K562 (cell line): ENCODE measurements at regions not wholly inside any gene's neighbourhood (a gene's known extent, or its start where the extent isn't known, plus 50 kb on each side); places are given as distances from the start of the nearest gene placed in this dataset.

Experiments used
- ATAC-seq: fragments of 200-7000 bp; cut with Tn5 transposase; 3 replicates; pipeline ENCODE4 v1.9.1; 2020; ENCODE audit warnings: moderate library complexity
- BruUV-seq: library from RNA; stranded (reverse); fragments of 400-500 nt; replicated peaks from 2 replicates; lab custom pipeline; 2021; lab: Mats Ljungman, UMichigan
- CTCF ChIA-PET: fragments of 300-600 bp; formaldehyde crosslinking; extraction: SDS; loops from one replicate; lab custom pipeline; 2021; ENCODE audit warnings: low intra/inter-chr PET ratio; lab: Yijun Ruan, JAX
- POLR2A ChIA-PET: fragments of 300-600, 350-650 bp; sonication (Branson Sonifier 250); formaldehyde crosslinking; extraction: SDS; loops from one replicate; lab custom pipeline; 2021; ENCODE audit warnings: antibody characterized with exemption, inconsistent platforms; lab: Yijun Ruan, JAX
- DNase-seq, 4 experiments: peaks; one replicate each; pipeline versions ENCODE4 v3.0.0 to v3.0.0-alpha.2; 2011 to 2018; ENCODE audit warnings: low spot score in 3 of 4, mixed read lengths in 3 of 4; ENCODE audit errors: extremely low read depth in 1 of 4
- FAIRE-seq: peaks from 2 replicates; lab custom pipeline; 2011; peaks lifted over from hg19 to GRCh38; lab: Jason Lieb, UNC
- H2AFZ ChIP-seq: 2 replicates; pipeline ENCODE4 v1.6.0; 2011; ENCODE audit warnings: low read depth, low read length, control low read depth, inconsistent platforms
- H3K27ac ChIP-seq: fragments of 200-600 bp; 3 replicates; pipeline ENCODE4 v1.8.0; 2011; ENCODE audit warnings: low read depth, mild to moderate bottlenecking, control low read depth, inconsistent platforms, low read length, moderate library complexity, mixed read lengths; ENCODE audit errors: extremely low read depth
- H3K27me3 ChIP-seq, 2 experiments: fragments of 300-600 bp in 1 of 2; 2 replicates in 1 of 2; 3 replicates in 1 of 2; pipeline versions ENCODE4 v1.6.0 to v1.8.0; 2011; ENCODE audit warnings: inconsistent platforms in 2 of 2, low read length in 2 of 2, mild to moderate bottlenecking in 1 of 2, mixed read lengths in 1 of 2, moderate library complexity in 1 of 2; ENCODE audit not compliant: control insufficient read depth in 2 of 2, insufficient read depth in 2 of 2
- H3K36me3 ChIP-seq: fragments of 300-600 bp; 3 replicates; pipeline ENCODE4 v1.8.0; 2011; ENCODE audit warnings: mild to moderate bottlenecking, low read length, inconsistent platforms; ENCODE audit not compliant: control insufficient read depth, insufficient read depth
- H3K4me1 ChIP-seq, 2 experiments: fragments of 200-600 bp in 1 of 2; replicated peaks in 1 of 2; 2 replicates in 1 of 2; 3 replicates in 1 of 2; pipeline versions ENCODE4 v1.5.1 to v1.8.0; 2011; ENCODE audit warnings: inconsistent platforms in 2 of 2, low read length in 2 of 2, mild to moderate bottlenecking in 1 of 2, mixed read lengths in 1 of 2, moderate library complexity in 1 of 2; ENCODE audit not compliant: control insufficient read depth in 2 of 2, insufficient read depth in 2 of 2
- H3K4me2 ChIP-seq: 2 replicates; pipeline ENCODE4 v1.6.1; 2011; ENCODE audit warnings: low read length, control low read depth, inconsistent platforms, mixed read lengths; ENCODE audit not compliant: insufficient read depth
- H3K4me3 ChIP-seq: fragments of 200-600 bp; sonication (generic), shearing (Covaris generic); 2 replicates; pipeline ENCODE4 v1.5.1; 2016; ENCODE audit warnings: control low read depth, inconsistent platforms
- H3K79me2 ChIP-seq: fragments of 200-600 bp; 3 replicates; pipeline ENCODE4 v1.8.0; 2011; ENCODE audit warnings: low read length, inconsistent platforms; ENCODE audit not compliant: control insufficient read depth, insufficient read depth
- H3K9ac ChIP-seq, 2 experiments: 2 replicates each; pipeline versions ENCODE4 v1.6.0 to v1.6.1; 2011; ENCODE audit warnings: low read depth in 2 of 2, low read length in 2 of 2, control low read depth in 1 of 2, inconsistent platforms in 1 of 2, mild to moderate bottlenecking in 1 of 2, mixed read lengths in 1 of 2; ENCODE audit not compliant: insufficient read depth in 1 of 2
- H3K9me1 ChIP-seq: one replicate; pipeline ENCODE4 v1.6.0; 2011; ENCODE audit warnings: inconsistent platforms, mild to moderate bottlenecking, low read length, moderate library complexity; ENCODE audit not compliant: control insufficient read depth, insufficient read depth
- H3K9me3 ChIP-seq: replicated peaks from 2 replicates; pipeline ENCODE4 v1.5.1; 2011; ENCODE audit warnings: low read depth, low read length, inconsistent platforms; ENCODE audit not compliant: control insufficient read depth, insufficient read depth
- H4K20me1 ChIP-seq: replicated peaks from 2 replicates; pipeline ENCODE4 v1.6.1; 2011; ENCODE audit warnings: low read length, inconsistent platforms, mixed read lengths; ENCODE audit not compliant: control insufficient read depth, insufficient read depth
- ATF7 ChIP-seq: fragments of 450-650 bp; IDR thresholded peaks from 2 replicates; pipeline ENCODE4 v1.7.1; 2014; ENCODE audit warnings: mild to moderate bottlenecking, moderate library complexity
- BRCA1 ChIP-seq, 2 experiments: fragments of 450-650 bp in 1 of 2; sonication (generic) in 1 of 2; formaldehyde crosslinking in 1 of 2; IDR thresholded peaks; 2 replicates each; pipeline versions ENCODE4 v1.5.0 to v1.6.1; 2017 to 2020; ENCODE audit warnings: mild to moderate bottlenecking in 1 of 2, missing genetic modification reagents in 1 of 2
- CEBPG ChIP-seq, 3 experiments: fragments of 200-800 bp in 1 of 3; sonication (Bioruptor generic) in 1 of 3; sonication (generic) in 1 of 3; formaldehyde crosslinking in 1 of 3; IDR thresholded peaks in 2 of 3; conservative IDR thresholded peaks in 1 of 3; 2 replicates each; pipeline versions ENCODE4 v1.6.1 to v1.8.0; 2016 to 2022; ENCODE audit warnings: missing compliant biosample characterization in 2 of 3, missing genetic modification characterization in 2 of 3, mild to moderate bottlenecking in 1 of 3, missing genetic modification reagents in 1 of 3
- EP300 ChIP-seq: IDR thresholded peaks from 2 replicates; pipeline ENCODE4 v1.6.1; 2012; ENCODE audit warnings: low read length, improper control_type of control experiment
- HCFC1 ChIP-seq: IDR thresholded peaks from 2 replicates; pipeline ENCODE4 v1.6.1; 2012; ENCODE audit warnings: low read depth, low read length, improper control_type of control experiment
- LEF1 ChIP-seq: fragments of 450-650 bp; IDR thresholded peaks from 2 replicates; pipeline ENCODE4 v1.6.1; 2016; ENCODE audit warnings: mild to moderate bottlenecking
- NFATC3 ChIP-seq: fragments of 450-650 bp; IDR thresholded peaks from 2 replicates; pipeline ENCODE4 v1.6.1; 2017; ENCODE audit warnings: mild to moderate bottlenecking
- NR4A1 ChIP-seq, 2 experiments: fragments of 250-450 bp in 1 of 2; fragments of 450-650 bp in 1 of 2; sonication (Bioruptor Pico) in 1 of 2; IDR thresholded peaks; 2 replicates each; pipeline versions ENCODE4 v1.4.0 to v1.6.1; 2016 to 2020; ENCODE audit warnings: mild to moderate bottlenecking in 2 of 2, missing compliant biosample characterization in 1 of 2, missing genetic modification characterization in 1 of 2, moderate library complexity in 1 of 2
- PURB ChIP-seq: sonication (generic); formaldehyde crosslinking; IDR thresholded peaks from 2 replicates; pipeline ENCODE4 v1.9.0; 2021; ENCODE audit warnings: low read depth, mild to moderate bottlenecking, missing genetic modification reagents
- TCF3 ChIP-seq: sonication (generic); formaldehyde crosslinking; IDR thresholded peaks from 2 replicates; pipeline ENCODE4 v1.4.0; 2020; ENCODE audit warnings: mild to moderate bottlenecking, missing genetic modification reagents
- TOE1 ChIP-seq, 2 experiments: fragments of 450-650 bp in 1 of 2; sonication (generic) in 1 of 2; formaldehyde crosslinking in 1 of 2; IDR thresholded peaks; 2 replicates each; pipeline versions ENCODE4 v1.7.1 to v1.8.0; 2016 to 2022; ENCODE audit warnings: borderline replicate concordance in 2 of 2, mild to moderate bottlenecking in 2 of 2, antibody characterized with exemption in 1 of 2, inconsistent platforms in 1 of 2, low read depth in 1 of 2, missing genetic modification reagents in 1 of 2, moderate library complexity in 1 of 2
- ZBTB8A ChIP-seq: fragments of 450-650 bp; IDR thresholded peaks from 2 replicates; pipeline ENCODE4 v1.6.1; 2018; ENCODE audit warnings: mild to moderate bottlenecking, moderate library complexity; ENCODE audit not compliant: partially characterized antibody
- ZNF764 ChIP-seq: fragments of 250-450 bp; sonication (Bioruptor Pico); IDR thresholded peaks from 2 replicates; pipeline ENCODE4 v1.4.0; 2020; ENCODE audit warnings: low read depth, mild to moderate bottlenecking, moderate library complexity
- WGBS: fragments of 100-300 bp; shearing (Covaris generic); methylation state at CpG from one replicate; pipeline ENCODE4 v1.1.6; 2016; ENCODE audit warnings: low coverage, mixed read lengths; ENCODE audit not compliant: insufficient coverage; ENCODE audit errors: missing lambda C conversion rate; 5-methylcytosine and 5-hydroxymethylcytosine counted together
- in situ Hi-C: fragments of 300-500 bp; cut with MboI; formaldehyde crosslinking; loops from 4 replicates; pipeline ENCODE4 v1.15.0; 2018; ENCODE audit warnings: inconsistent platforms, mixed read lengths
- intact Hi-C: fragments of 100-400 bp; cut with micrococcal nuclease; formaldehyde crosslinking; loops from 2 replicates; pipeline ENCODE4 v1.14.2; 2022
- TF ChIP-seq, protein P1 (sequence below): IDR thresholded peaks from 2 replicates; pipeline ENCODE4 v1.6.1; 2014; ENCODE audit warnings: antibody characterized with exemption
- TF ChIP-seq, protein P2 (sequence below): fragments of 200-800 bp; sonication (Bioruptor generic); IDR thresholded peaks from 2 replicates; pipeline ENCODE4 v1.6.1; 2017; ENCODE audit warnings: missing genetic modification characterization, missing compliant biosample characterization

DNA sequence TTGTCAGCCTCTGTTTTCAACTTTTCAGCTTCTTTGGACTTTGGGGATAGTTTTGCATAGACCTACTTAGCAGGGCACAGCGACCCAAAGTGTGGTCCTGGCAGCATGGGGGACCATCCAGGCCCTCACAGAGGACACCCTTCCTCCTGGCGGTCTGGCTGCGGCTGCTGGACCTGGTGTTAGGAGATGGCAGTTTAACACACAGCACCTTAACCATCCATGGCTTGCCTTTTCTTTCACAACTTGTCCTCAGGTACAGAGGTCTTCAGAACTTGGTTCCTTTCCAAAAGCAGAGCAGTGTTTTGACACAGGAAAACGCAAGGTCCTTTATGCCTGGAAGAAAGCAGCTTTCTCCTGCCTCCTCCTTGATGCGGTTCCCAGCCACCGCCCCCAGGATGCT lies 68.1 kb downstream of the RHOU start:
- no TSS peak for BruUV-seq
- Histone ChIP-seq H3K4me2 (no peak overlapping the region), H2AFZ (no peak overlapping the region), H3K27me3 (peaks cover 4 to 28% of the 10 kb centered on the region in 2 experiments; a peak in 4 of 5 replicates), H3K36me3 (no peaks in the 10 kb centered on the region), H3K9me3 (no peaks in the 10 kb centered on the region), H3K4me1 (no peaks in the 10 kb centered on the region), H3K79me2 (no peaks in the 10 kb centered on the region), H3K27ac (no peak overlapping the region), H3K9ac (no peak overlapping the region), H4K20me1 (no peaks in the 10 kb centered on the region), H3K4me3 (no peak overlapping the region), H3K9me1 (no peaks in the 10 kb centered on the region)
- 1% methylated on average over 6 of the region's 6 CpGs for WGBS
- ChIA-PET CTCF (no interaction called here), POLR2A (interaction anchor here (0.6 to 1.4 kb wide), 3 partner anchors 14 to 52 kb away, joined by 3 read pairs; no protein-coding TSS in a partner anchor)
- FAIRE-seq (no peak), DNase-seq (no peak), ATAC-seq (no peak)
- no peak for TF ChIP-seq ZNF764 (CRISPR knock-in tag)
- no peak for TF ChIP-seq LEF1
- TF ChIP-seq BRCA1 (IDR thresholded peaks at IDR 0.05), result no peak
- TF ChIP-seq BRCA1 (CRISPR knock-in tag; IDR thresholded peaks at IDR 0.05), result no peak
- TF ChIP-seq, protein P1, sequence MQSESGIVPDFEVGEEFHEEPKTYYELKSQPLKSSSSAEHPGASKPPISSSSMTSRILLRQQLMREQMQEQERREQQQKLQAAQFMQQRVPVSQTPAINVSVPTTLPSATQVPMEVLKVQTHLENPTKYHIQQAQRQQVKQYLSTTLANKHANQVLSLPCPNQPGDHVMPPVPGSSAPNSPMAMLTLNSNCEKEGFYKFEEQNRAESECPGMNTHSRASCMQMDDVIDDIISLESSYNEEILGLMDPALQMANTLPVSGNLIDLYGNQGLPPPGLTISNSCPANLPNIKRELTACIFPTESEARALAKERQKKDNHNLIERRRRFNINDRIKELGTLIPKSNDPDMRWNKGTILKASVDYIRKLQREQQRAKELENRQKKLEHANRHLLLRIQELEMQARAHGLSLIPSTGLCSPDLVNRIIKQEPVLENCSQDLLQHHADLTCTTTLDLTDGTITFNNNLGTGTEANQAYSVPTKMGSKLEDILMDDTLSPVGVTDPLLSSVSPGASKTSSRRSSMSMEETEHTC, result no peak
- TF ChIP-seq NFATC3, result no peak
- TF ChIP-seq, protein P2, sequence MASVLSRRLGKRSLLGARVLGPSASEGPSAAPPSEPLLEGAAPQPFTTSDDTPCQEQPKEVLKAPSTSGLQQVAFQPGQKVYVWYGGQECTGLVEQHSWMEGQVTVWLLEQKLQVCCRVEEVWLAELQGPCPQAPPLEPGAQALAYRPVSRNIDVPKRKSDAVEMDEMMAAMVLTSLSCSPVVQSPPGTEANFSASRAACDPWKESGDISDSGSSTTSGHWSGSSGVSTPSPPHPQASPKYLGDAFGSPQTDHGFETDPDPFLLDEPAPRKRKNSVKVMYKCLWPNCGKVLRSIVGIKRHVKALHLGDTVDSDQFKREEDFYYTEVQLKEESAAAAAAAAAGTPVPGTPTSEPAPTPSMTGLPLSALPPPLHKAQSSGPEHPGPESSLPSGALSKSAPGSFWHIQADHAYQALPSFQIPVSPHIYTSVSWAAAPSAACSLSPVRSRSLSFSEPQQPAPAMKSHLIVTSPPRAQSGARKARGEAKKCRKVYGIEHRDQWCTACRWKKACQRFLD, result no peak
- no peak for TF ChIP-seq CEBPG (CRISPR knock-in tag; IDR thresholded peaks at IDR 0.05)
- no peak for TF ChIP-seq CEBPG (tag; conservative IDR thresholded peaks at IDR 0.05 in 1 of 2, IDR thresholded peaks at IDR 0.05 in 1 of 2)
- TF ChIP-seq EP300, result no peak
- TF ChIP-seq TOE1 (IDR thresholded peaks at IDR 0.05; ENCODE audit: borderline replicate concordance), result no peak
- TF ChIP-seq TOE1 (CRISPR knock-in tag; IDR thresholded peaks at IDR 0.05; ENCODE audit: borderline replicate concordance, low read depth), result no peak
- TF ChIP-seq PURB, result no peak
- TF ChIP-seq ZBTB8A, result no peak
- TF ChIP-seq ATF7, result no peak
- no peak for TF ChIP-seq HCFC1
- TF ChIP-seq NR4A1 (CRISPR knock-in tag; IDR thresholded peaks at IDR 0.05), result no peak
- TF ChIP-seq NR4A1 (tag; IDR thresholded peaks at IDR 0.05), result no peak
- no peak for TF ChIP-seq TCF3 (CRISPR knock-in tag)
- in situ Hi-C loops (no loop called here), intact Hi-C loops (no loop called here)
